Daoy (cell line): ENCODE measurements at regions not wholly inside any gene's neighbourhood (a gene's known extent, or its start where the extent isn't known, plus 50 kb on each side); places are given as distances from the start of the nearest gene placed in this dataset.
"Not testable (repeated sequence)": the region's sequence is repeated elsewhere in the genome, so short reads cannot be mapped to it uniquely, and the experiment has no call there.

Experiments
- DNase-seq: peaks from one replicate; pipeline ENCODE4 v3.0.0-alpha.2; 2015; ENCODE audit warnings: low read depth

GRCh38 chr21:20108016-20108415, 890.2 kb upstream of the NCAM2 start:
- no peak for DNase-seq

- DNase-seq: no peak
Measured at GRCh38 chr21:20108976-20109540, 889.2 kb upstream of the NCAM2 start.

GRCh38 chr21:20110368-20110767, 887.8 kb upstream of the NCAM2 start:
- DNase-seq: no peak

- no peak for DNase-seq
Measured at GRCh38 chr21:20151741-20152140, 846.5 kb upstream of the NCAM2 start.

- no peak for DNase-seq
Measured at GRCh38 chr21:20163167-20163566, 835.0 kb upstream of the NCAM2 start.

GRCh38 chr21:20167059-20167458, 831.1 kb upstream of the NCAM2 start:
- DNase-seq: no peak

- DNase-seq: no peak
Measured at GRCh38 chr21:20169812-20170576, 828.2 kb upstream of the NCAM2 start.

- DNase-seq: no peak
Measured at GRCh38 chr21:20186186-20186585, 812.0 kb upstream of the NCAM2 start.

- DNase-seq: no peak
Measured at GRCh38 chr21:20187028-20187427, 811.2 kb upstream of the NCAM2 start.

GRCh38 chr21:20201323-20201722, 796.9 kb upstream of the NCAM2 start:
- not testable (repeated sequence) for DNase-seq

- DNase-seq: no peak
Measured at GRCh38 chr21:20207335-20207734, 790.9 kb upstream of the NCAM2 start.

GRCh38 chr21:20215959-20216358, 782.2 kb upstream of the NCAM2 start:
- DNase-seq: no peak

- DNase-seq: no peak
Measured at GRCh38 chr21:20220586-20220985, 777.6 kb upstream of the NCAM2 start.

- DNase-seq: not testable (repeated sequence)
Measured at GRCh38 chr21:20221981-20222380, 776.2 kb upstream of the NCAM2 start.

GRCh38 chr21:20236649-20237048, 761.6 kb upstream of the NCAM2 start:
- not testable (repeated sequence) for DNase-seq

GRCh38 chr21:20249401-20249800, 748.8 kb upstream of the NCAM2 start:
- DNase-seq: no peak

- no peak for DNase-seq
Measured at GRCh38 chr21:20250337-20250736, 747.9 kb upstream of the NCAM2 start.

- no peak for DNase-seq
Measured at GRCh38 chr21:20253261-20253660, 744.9 kb upstream of the NCAM2 start.

GRCh38 chr21:20254964-20255363, 743.2 kb upstream of the NCAM2 start:
- no peak for DNase-seq

- DNase-seq: no peak
Measured at GRCh38 chr21:20257052-20257740, 741.0 kb upstream of the NCAM2 start.

GRCh38 chr21:20258542-20258941, 739.7 kb upstream of the NCAM2 start:
- no peak for DNase-seq

GRCh38 chr21:20259031-20259867, 739.0 kb upstream of the NCAM2 start:
- no peak for DNase-seq
